HG02759 (cell line): ENCODE measurements at regions not wholly inside any gene's neighbourhood (a gene's known extent, or its start where the extent isn't known, plus 50 kb on each side); places are given as distances from the start of the nearest gene placed in this dataset.

Source experiments
- ATAC-seq: cut with Tn5 transposase; IDR thresholded peaks from one replicate; pipeline ENCODE4 v1.9.1; 2021; ENCODE audit warnings: mild to moderate bottlenecking, moderate library complexity; ENCODE audit not compliant: unreplicated experiment

DNA sequence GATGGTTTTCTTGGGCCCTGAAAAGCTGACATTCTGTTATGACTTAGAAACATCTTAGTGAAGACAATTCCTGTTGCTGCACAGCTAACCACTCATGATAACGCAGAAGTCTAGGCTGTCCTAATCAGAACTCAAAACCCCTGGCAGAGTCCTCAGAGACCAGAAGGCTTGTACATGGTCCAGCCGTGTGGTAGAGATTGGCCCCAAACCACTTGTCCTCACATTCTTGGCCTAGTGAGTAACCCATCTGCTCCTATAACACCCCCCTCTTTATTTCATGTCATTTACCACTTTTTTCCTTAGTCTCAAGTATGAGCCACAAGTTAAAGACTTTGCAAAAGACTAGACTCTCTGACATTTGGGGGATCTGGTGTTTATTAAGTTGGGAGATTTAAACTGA is 116.5 kb upstream of the ADAMTS18 start:
- ATAC-seq, result no peak

DNA sequence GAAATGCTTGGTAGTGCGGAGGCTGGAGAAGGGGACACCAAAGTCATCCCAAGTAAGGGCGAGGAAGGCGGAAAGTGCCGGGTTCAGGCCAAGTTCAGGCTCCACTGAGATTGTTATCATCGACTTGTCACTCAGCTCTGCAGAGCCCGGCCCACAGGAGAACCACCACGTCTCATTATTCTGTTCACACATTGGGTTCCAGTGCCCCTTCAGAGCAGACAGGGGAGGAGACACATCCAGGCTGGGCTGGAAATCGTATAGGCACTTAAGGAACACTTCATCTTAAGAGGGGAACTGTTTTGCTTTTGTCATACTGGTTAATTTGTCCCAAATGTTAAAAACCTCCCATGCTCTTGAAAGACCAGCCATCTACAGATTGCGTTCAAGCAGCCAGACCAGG is 118.3 kb upstream of the ADAMTS18 start:
- no peak for ATAC-seq

DNA sequence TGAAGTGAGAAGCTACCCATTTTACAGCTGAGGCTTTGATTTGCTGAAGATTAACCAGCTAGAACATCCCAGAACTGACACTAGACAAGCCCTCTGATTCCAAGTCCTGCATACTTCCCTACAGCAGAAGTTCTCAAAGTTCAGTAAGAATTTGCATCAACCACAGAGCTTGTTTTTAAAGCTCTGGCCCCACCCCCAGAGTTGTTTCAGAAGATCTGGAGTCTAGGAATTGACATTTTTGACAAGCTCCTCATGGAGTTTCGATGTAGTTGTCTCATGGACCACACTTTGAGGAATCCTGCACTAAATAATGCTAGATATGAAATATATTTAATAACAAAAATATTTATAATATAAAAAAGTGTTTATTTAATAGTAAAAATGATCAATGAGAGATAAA is 120.3 kb upstream of the ADAMTS18 start:
- no peak for ATAC-seq

DNA sequence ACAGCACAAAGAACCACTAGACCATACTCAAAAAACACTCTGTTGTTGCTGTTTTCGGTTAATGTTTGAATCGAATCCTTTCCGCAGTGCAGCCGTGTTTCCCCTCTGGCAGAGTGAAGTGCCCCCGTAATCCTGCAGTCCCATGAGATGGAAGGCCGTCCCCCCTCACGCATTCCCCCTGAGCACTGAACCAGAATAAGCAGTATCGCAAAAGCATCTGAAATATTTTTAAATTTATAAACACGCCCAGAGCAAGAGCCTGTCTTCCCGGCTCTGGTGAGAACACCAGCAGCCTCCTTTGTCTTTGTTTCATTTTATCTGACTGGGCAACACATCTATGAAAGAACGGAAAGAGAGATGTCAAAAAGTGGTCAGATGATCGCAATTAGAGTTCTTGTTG is 121.0 kb upstream of the ADAMTS18 start:
- no peak for ATAC-seq

DNA sequence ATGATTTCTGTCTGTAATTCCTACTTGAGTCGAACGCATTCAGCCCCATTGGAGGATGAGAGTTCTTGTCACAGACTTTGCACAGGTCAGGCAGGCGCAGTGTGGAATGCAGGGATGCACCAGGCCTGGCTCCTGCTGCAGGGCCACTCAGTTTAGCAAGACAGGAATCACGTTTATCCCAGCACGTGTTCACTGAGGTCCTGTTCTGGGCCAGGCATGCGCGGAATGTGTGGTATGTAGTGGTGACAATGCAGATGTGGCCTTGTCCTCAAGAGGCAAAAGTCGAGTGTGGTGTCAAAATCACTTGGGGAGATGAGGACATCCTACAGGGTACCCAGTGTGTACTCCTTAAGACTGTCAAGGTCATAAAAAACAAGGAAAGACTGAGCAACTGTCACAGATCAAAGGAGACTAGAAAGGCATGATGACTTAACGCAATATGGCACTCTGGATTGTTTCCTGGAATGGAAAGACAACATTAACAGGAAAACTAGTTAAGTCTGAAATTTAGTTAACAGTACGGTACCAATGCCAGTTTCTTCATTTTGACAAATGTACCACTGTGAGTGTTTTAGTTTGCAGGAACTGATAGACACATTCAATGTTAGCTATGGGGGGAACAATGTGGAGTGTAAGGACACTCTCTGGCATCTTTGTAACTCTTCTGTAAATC is 121.5 kb upstream of the ADAMTS18 start:
- no peak for ATAC-seq

DNA sequence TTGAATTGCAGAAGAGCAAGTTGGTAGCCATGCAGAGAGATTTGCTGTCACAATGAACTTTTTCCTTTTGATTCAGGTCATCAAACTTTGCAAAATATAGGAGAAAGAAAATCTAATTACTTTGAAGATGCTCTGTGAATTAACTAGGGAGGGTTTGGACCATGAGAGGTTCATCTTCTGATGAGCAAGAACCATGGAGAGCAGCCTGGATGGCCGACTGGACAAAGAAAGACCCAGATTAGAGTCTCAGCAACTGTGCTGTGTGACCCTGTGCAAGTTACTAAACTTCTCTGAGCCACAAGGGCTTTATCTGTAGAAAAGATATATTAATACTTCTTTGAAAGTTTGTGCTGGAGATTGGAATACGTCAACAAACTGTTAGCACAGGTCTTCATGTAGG is 122.6 kb upstream of the ADAMTS18 start:
- ATAC-seq, result no peak

DNA sequence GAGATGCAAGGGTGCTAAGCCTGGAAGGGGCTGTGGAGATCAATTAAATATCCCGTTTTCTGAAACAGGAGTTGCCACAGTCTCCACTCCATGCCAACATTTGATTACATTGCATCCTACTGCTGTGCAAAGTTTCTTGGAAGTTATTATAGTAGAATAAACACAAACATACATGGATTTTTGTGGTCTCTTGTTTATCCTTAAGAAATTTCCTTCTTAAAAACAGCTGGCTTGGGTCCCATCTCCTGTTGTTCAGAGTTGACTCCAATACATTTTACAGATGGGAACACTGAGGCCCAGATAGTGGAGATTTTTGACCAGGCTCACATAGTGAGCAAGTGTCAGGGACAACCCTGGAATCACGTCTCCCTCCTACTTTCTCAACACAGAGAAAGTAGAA is 124.0 kb upstream of the ADAMTS18 start:
- ATAC-seq, result no peak

DNA sequence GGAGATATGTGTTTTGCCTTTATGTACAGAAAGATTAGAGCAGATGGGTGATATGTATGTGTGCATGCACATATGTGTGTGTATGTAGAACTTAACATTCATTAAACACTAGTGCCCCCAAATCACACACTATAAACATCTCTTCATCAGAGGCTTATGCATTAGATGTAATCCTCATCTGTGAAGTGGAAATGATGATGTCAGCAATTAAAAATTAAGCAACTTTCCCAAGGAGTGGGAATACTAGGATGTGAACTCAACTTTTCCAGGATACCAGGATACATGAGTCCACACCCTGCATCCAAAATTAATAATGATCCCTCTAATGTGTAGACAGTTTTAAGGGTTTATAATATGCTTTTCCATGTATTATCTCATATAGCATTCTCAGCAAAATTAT is 127.7 kb upstream of the ADAMTS18 start:
- no peak for ATAC-seq

DNA sequence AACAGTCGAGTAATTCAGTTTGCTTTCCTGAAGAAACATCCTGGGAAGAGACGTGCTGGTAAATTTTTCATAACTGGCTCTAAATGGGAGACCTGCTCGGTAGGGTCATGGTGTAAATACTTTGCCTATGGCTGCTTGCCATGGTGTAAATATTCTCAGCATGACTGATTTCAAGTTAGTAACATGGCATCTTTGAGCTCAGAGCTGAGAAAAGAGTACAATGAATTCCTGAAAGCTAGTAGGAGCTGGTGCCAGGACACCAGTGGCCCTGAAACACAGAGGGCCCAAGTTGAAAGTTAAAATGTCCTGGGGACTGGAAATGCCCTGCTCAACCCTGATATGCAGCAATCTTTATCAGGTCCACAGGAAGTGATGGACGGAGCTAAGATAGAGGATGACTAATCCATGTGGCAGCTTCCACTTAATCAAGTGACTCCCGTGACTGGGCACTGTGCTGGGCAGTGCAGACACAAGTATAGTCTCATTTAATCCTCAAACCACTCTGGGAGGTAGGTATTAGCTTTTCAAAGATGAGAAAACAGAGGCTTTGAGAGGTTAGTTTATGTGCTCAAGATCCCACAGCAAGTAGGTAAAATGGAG is 130.1 kb upstream of the ADAMTS18 start:
- no peak for ATAC-seq

DNA sequence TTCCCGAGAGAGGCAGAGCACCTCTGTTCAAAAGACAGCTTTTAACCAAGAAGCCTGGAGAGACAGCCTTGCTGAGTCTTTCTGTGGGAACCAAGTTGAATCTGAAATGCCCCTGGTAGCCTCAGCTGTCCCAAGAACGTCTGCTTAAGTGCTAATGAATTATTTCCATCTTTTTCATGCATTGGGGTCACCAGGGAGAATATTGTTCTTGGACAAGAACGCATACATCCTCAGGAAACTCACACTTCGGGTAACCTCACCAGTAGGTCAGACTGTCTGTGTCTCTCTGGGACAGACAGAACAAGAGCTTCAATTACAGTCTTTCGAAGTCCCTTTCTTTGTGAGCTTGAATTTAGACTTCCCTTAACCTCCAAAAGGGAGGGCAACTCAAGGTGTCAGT is 134.6 kb upstream of the ADAMTS18 start:
- ATAC-seq, result no peak

DNA sequence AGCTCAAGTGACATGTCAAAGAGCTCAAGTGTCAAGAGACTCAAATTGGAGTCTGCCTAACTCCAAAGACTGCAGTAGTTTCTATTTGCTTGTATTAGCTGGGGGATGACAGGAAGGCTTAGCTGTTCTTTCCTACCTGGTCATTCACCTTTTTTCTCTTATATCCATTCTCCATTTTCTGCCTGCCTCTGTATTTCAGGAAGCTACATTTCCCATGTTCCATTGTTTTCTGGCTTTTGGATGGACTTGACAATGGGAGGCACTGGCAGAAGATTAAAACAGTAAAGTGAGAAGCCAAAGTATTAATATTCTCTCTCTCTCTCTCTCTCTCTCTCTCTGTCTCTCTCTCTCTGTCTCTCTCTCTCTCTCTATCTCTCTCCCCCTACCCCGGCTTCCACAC is 135.7 kb upstream of the ADAMTS18 start:
- no peak for ATAC-seq

DNA sequence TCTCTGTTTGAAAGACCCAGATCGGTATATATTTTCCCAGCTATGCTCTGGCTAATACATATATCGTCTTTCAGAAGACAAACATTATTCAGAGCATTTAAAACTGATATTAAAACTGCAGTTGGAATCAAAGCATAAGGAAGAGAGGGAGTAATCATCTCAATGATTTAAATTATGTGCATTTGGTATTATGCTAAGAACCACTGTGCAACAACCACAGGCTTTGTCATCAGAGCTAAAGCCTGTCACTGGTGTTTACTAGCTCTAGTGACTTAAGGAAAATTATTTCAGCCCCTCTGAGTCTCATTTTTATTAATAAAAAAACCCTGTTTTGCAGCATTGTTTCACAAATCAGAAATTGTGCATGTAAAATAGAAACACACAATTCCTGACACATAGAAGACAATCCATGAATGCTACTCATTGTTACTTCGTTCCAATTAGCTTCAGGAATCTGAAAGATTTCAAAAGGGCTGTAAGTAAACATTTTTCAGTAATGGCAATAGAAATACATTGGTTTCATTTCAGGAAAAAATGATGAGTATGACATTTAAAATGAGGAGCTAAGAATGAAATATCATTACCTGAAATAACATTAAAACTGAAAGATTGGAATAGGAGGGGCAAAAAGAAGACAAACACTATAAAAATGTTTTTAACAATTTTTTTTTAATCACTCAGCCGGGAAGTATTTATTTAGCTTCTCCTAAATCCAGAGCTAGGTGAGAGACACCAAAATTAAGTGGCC is 136.5 kb upstream of the ADAMTS18 start:
- ATAC-seq, result no peak

DNA sequence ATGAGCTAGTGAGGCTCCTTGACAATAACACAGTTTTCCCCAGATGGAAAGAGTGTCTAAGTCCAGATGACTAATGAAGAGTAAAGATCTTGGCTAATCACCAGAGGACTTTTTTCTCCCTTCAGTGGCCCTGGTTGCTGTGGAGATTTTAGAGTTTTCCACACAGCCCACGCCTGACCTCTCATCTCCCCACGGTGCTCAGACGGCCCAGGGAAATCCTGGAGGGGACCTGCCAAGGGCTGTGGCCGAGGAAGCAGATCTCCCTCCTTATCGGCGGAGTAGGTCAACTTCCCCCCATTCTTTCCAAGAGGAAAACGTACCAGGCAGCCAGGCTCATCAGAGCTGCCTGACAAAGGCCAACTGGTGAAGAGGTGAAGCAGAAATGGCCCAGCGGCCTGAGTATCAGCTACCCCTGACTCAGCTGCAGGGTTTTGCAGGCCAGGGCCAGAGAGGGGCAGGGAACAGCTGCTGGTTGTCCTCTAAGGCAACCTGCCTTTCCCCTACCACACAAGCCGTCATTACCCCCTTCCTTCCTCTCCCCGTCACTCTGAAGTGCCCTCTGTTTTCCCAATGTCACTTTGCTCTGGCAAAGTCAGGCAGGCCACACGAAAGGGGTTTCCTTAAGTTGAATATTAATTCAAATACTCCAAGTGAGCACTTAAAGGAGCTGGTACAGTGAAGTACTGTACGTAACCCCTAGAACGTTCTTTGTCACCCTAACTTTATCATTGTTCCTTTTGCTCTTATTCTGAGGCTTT is 140.2 kb upstream of the ADAMTS18 start:
- ATAC-seq, result no peak

DNA sequence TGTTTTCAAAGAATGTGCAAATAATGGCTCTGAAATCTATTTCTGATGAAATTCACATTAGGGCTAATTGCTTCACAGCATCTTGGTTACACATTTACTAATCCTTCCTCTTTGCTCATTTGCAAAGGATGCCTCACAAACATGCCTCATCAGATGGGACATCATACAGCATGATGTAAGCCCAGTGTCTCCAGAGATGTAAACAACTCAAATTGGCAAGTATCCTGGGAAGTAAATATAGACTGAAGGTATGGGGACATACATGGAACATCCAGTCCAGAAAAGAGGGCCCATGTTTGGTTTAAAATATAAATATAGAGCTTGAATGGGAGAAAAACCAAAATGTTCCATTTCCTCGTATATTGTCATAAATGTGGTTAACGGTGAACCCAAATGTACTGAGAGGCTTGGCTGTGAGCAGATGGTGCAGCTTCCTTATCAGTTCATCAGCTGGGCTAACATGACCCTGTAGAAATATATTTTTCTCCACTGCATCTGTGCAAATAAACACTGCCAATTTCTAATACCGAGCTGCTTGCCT is 142.9 kb upstream of the NUDT7 start:
- no peak for ATAC-seq

DNA sequence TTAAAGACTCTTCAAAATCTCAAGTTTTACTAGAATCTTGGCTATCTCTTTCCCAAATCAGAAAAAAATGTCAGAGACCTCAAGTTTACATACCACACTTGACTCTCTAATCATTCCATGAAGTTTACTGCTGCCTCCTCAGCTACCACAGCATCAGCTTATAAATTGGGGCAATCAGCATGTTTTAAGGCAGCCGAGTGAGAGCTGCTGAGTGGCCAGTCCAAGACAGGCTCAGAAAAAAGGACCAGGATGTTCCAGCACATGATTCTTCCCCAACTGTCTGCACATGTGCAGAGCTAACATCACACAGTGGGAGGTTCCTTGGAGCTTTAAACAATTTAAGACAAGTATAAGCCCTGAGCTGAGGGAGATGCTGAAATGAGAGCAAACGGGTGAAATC is 140.6 kb upstream of the NUDT7 start:
- ATAC-seq, result no peak

DNA sequence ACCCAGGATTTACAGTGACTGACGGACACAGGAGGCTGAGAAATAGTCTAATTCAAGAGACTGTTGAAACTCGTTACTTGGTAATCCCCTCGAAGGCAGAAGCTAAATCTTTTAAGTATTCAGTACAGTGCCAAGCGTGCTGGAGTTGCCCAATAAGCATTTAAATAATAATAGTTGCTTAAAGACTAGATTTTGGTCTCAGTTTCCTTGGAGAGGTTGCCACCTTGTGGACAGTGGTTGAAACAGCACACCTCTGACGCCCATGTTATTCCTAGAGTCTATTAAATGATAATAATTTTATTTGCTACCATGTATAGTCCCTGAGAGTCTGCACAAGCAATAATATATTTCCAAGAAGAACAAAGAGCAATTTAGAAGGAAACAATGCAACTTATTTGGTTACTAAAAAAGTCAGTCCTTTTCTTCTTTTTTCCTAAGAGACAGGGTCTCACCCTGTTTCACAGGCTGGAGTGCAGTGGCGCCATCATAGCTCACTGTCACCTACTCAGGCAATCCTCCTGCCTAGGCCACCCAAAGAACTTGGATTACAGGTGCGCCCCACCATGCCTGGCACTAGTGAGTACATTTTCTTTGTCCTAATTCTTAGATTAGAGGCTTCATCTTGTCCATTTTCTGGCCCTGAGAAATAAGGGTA is 138.0 kb upstream of the NUDT7 start:
- ATAC-seq, result peak; percentile 69

DNA sequence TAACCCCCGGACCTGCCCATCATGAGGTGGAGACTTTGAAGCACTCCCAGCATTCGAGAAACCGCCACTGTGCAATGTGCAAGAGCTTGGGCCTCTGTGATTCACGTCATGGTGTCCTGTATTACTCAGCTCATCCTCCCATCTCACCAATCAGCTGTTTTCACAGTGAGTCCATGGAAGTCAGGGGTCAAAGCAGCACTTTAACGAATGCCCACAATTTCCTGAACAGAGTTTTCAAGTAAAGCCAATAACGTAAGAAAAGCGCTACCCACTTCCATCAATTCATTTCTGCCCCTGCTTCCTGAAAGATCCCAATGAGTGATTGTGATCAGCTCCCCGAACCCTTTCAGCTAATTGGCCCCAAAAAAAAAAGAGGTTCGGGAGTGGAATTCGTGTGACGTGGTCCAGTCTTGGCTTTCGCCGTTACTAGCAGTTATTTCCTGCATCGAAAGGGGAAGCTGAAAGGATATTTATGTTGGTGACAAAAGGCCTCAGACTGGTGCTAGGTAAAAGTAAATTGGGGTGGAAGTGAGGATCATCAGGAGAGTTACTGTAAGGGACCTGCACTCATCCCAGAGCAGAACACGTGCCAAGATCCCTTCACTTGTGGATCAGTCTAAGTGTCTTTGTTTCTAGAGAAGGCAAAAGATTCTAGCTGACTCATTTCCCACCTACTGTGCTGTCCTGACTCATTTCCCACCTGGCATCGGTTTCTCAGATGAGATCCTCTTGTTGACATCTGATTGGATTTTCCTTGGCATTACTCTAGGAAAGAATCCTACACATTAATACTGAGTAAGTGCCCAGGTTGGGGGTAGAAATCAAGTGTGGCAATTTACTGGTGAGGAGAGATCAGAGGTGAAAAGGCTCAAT is 136.7 kb upstream of the NUDT7 start:
- ATAC-seq, result no peak

DNA sequence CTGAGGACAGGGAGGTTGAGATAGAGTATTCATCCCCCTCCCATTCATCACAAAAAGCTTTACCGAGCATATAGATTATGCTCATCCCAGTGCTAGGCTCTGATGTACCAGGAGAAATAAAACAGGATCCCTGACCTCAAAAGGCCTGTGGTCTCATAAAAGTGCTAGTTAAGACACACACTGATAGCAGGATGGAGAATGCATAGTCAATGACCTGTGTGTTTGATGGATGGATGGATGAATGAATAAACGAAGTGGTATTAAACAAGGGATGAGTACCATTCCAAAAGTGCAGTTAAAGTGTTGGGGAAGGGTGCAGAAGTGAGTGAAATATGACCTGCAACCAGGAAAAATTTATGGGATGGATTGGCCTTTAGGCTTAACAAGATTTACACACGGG is 133.9 kb upstream of the NUDT7 start:
- no peak for ATAC-seq

DNA sequence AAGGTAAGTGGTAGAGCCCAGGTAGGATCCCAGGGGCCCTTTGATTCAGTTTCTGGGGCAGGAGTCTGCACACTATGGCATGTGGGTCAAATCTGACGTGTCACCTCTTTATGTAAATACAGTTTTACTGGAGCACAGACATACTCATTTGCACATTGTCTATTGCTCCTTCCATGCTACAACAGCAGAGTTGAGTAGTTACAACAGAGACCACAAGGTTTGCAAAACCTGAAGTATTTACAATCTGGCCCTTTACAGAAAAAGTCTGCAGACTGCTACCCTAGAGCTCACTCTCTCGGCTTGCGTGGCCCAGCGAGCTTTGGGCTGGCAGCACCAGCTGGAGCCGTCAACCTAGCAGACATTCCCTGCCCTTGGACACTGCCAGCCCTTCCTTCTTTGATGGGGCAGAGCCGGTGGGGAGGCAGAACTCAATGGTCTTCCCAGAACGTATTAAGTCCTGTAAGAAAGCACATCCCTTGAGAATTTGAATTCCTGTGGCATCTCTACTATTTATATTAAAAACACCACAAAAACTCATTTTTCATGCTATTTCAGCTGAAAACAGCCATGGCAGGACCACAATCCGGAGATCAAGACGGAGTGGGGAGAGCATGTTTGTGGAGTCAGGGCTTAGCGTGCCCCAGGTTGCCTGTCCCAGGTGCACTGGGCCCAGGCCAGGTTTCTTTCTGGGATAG is 133.1 kb upstream of the NUDT7 start:
- ATAC-seq, result no peak
